ENCODE measurements at regions not wholly inside any gene's neighbourhood (a gene's known extent, or its start where the extent isn't known, plus 50 kb on each side); places are given as distances from the start of the nearest gene placed in this dataset.

GRCh38 chr6:131356161-131356560 lies 216.9 kb upstream of the ARG1 start:
- H3K36me3 ChIP-seq, result no peaks in the 10 kb centered on the region
- H3K4me3 ChIP-seq (ENCODE audit: low read depth, low read length), result no peak overlapping the region
- no peaks in the 10 kb centered on the region for H3K27me3 ChIP-seq
- no peak for TF ChIP-seq CTCF (IDR thresholded peaks at IDR 0.05; ENCODE audit: low read depth, low read length)
- H3K4me1 ChIP-seq, result no peaks in the 10 kb centered on the region
- no peak for DNase-seq
- H3K9me3 ChIP-seq, result no peaks in the 10 kb centered on the region

DNA sequence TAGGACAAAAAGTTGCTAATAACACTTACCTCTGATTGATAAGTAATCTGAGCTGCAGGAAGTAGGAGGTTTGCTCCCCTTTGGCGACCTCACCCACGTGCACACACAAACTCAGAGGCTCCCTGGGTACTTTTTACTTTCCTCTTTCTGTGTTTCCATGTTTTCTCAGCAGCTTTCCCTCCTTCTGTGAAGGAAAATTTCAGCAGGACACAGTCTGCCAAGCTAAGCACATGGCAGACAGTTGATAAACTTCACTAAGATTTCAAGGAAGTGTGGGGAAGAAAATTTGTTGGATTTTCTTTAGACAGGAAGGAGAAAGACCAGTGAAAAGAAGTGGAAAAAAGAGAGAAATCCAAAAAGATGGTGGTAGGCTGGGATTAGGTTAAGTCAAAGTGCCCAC lies 215.5 kb upstream of the ARG1 start:
- DNase-seq, result no peak
- H3K36me3 ChIP-seq, result no peaks in the 10 kb centered on the region
- no peaks in the 10 kb centered on the region for H3K9me3 ChIP-seq
- no peaks in the 10 kb centered on the region for H3K27me3 ChIP-seq
- no peak for TF ChIP-seq CTCF (IDR thresholded peaks at IDR 0.05; ENCODE audit: low read depth, low read length)
- no peaks in the 10 kb centered on the region for H3K4me1 ChIP-seq
- no peak overlapping the region for H3K4me3 ChIP-seq (ENCODE audit: low read depth, low read length)

DNA sequence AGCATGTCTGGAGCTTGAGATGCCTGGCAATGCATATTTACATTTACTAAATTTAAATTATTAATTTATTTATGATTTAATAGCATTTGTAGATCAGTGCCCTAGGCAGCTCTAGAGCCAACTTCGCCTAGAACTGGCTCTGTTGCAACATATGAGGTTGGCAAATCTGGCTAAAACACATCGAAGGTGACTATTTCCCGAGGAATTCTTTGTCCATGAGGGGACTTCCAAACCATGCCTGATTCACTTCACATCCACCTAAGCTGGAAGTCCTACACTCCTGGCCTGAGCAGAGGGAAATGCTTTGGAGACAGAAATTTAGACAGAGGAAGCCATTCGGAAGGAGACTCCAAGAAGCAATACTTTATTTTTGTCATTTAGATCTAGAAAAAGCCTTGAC lies 211.0 kb upstream of the ARG1 start:
- no peak for DNase-seq
- no peaks in the 10 kb centered on the region for H3K27me3 ChIP-seq
- TF ChIP-seq CTCF (IDR thresholded peaks at IDR 0.05; ENCODE audit: low read depth, low read length), result no peak
- H3K36me3 ChIP-seq, result no peaks in the 10 kb centered on the region
- H3K4me1 ChIP-seq, result no peaks in the 10 kb centered on the region
- H3K9me3 ChIP-seq, result no peaks in the 10 kb centered on the region
- H3K4me3 ChIP-seq (ENCODE audit: low read depth, low read length), result no peak overlapping the region

- H3K36me3 ChIP-seq, result no peaks in the 10 kb centered on the region
- no peaks in the 10 kb centered on the region for H3K4me1 ChIP-seq
- no peaks in the 10 kb centered on the region for H3K9me3 ChIP-seq
- no peaks in the 10 kb centered on the region for H3K27me3 ChIP-seq
- no peak for TF ChIP-seq CTCF (IDR thresholded peaks at IDR 0.05; ENCODE audit: low read depth, low read length)
- DNase-seq, result no peak
- H3K4me3 ChIP-seq (ENCODE audit: low read depth, low read length), result no peak overlapping the region
Measured at GRCh38 chr6:131362696-131363095, 210.3 kb upstream of the ARG1 start.

DNA sequence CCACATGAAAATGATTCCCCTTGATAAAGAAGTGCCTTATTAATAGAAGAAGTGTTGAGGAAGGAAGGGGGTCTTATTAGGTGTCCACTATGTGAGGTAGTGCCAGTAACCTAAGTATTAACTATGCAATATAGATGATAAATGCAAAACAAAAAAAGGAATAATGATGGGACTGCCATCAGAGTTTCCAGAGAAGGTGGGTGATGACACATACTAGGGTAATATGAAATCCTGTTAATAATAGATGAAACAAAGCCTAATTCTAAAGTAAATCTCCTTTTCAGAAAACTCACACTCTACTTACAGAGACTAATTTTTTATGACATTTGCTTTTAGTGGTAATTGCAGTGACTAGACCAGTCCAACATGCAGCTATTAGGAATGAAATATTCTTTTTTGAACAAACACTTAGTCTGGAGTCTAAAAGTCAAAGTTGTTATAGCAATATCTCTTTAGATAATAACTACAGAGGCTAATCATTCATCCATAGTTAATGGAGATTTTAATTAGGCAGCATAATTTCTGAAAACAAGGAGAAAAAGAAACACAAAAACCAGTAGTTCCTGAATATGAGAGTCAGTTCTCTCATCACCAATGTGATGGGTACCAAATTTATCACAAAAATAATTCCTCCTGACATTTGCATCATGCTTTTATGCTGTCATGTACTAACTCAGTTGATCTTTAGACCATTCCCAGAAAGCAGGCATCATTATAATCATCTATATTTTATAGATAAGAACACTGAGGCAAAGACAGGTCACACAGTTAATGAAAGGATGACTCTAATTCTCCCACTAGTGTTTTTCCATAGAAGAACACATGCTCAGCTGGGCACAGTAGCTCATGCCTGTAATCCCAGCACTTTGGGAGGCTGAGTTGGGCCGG lies 208.8 kb upstream of the ARG1 start:
- DNase-seq, result no peak
- Histone ChIP-seq H3K9me3 (no peaks in the 10 kb centered on the region), H3K27me3 (no peaks in the 10 kb centered on the region), H3K4me1 (no peaks in the 10 kb centered on the region), H3K4me3 (ENCODE audit: low read depth, low read length) (no peak overlapping the region), H3K36me3 (no peaks in the 10 kb centered on the region)
- no peak for TF ChIP-seq CTCF (IDR thresholded peaks at IDR 0.05; ENCODE audit: low read depth, low read length)

GRCh38 chr6:131366223-131366622 lies 206.8 kb upstream of the ARG1 start:
- Histone ChIP-seq H3K27me3 (no peaks in the 10 kb centered on the region), H3K4me1 (no peaks in the 10 kb centered on the region), H3K4me3 (ENCODE audit: low read depth, low read length) (no peak overlapping the region), H3K9me3 (no peaks in the 10 kb centered on the region), H3K36me3 (no peaks in the 10 kb centered on the region)
- TF ChIP-seq CTCF (IDR thresholded peaks at IDR 0.05; ENCODE audit: low read depth, low read length), result no peak
- no peak for DNase-seq

Measured in BE2C (cell line).